ENCODE measurements at regions not wholly inside any gene's neighbourhood (a gene's known extent, or its start where the extent isn't known, plus 50 kb on each side); places are given as distances from the start of the nearest gene placed in this dataset.
A peak's percentile ranks its signal among the peaks of the same experiment; 100 is the strongest.

GRCh38 chr10:69716711-69717560 lies 84.8 kb upstream of the COL13A1 start:
- no peaks in the 10 kb centered on the region for H3K36me3 ChIP-seq (ENCODE audit: control insufficient read depth in 2 of 3, insufficient read depth in 3 of 3, low read length in 3 of 3)
- TF ChIP-seq CTCF (IDR thresholded peaks at IDR 0.05; ENCODE audit: borderline replicate concordance, extremely low read depth, insufficient read depth) = peak; percentile 71
- no peak overlapping the region for H3K9ac ChIP-seq (ENCODE audit: low read length in 3 of 3)
- no peak overlapping the region for H3K27ac ChIP-seq (ENCODE audit: low read depth in 2 of 2, low read length in 2 of 2)
- intact Hi-C loops (cut with DNase I) = no loop called here
- no peak for FAIRE-seq
- H3K4me3 ChIP-seq (ENCODE audit: low read length in 3 of 3) = no peak overlapping the region
- H3K4me1 ChIP-seq (ENCODE audit: control insufficient read depth in 2 of 3, insufficient read depth in 2 of 3, low read depth in 1 of 3, low read length in 3 of 3) = no peaks in the 10 kb centered on the region
- DNase-seq = peak in 4 of 5 donors; percentile 57 to 78 (median 70)
- H3K27me3 ChIP-seq (ENCODE audit: control insufficient read depth, insufficient read depth, low read length) = no peaks in the 10 kb centered on the region
- no peaks in the 10 kb centered on the region for H3K9me3 ChIP-seq (ENCODE audit: control insufficient read depth in 2 of 3, insufficient read depth in 1 of 3, low read length in 3 of 3)

- intact Hi-C loops (cut with DNase I) = no loop called here
- Histone ChIP-seq H3K4me1 (ENCODE audit: control insufficient read depth in 2 of 3, insufficient read depth in 2 of 3, low read depth in 1 of 3, low read length in 3 of 3) (no peaks in the 10 kb centered on the region), H3K4me3 (ENCODE audit: low read length in 3 of 3) (no peak overlapping the region), H3K27ac (ENCODE audit: low read depth in 2 of 2, low read length in 2 of 2) (no peak overlapping the region), H3K9ac (ENCODE audit: low read length in 3 of 3) (no peak overlapping the region), H3K36me3 (ENCODE audit: control insufficient read depth in 2 of 3, insufficient read depth in 3 of 3, low read length in 3 of 3) (no peaks in the 10 kb centered on the region), H3K9me3 (ENCODE audit: control insufficient read depth in 2 of 3, insufficient read depth in 1 of 3, low read length in 3 of 3) (no peaks in the 10 kb centered on the region), H3K27me3 (ENCODE audit: control insufficient read depth, insufficient read depth, low read length) (no peaks in the 10 kb centered on the region)
- FAIRE-seq (no peak), DNase-seq (no peak)
- no peak for TF ChIP-seq CTCF (IDR thresholded peaks at IDR 0.05; ENCODE audit: borderline replicate concordance, extremely low read depth, insufficient read depth)
Measured at GRCh38 chr10:69718951-69719350, 82.8 kb upstream of the COL13A1 start.

- DNase-seq (peak in 4 of 5 donors; percentile 77 to 84 (median 82)), FAIRE-seq (no peak)
- TF ChIP-seq CTCF (IDR thresholded peaks at IDR 0.05; ENCODE audit: borderline replicate concordance, extremely low read depth, insufficient read depth) = no peak
- Histone ChIP-seq H3K9ac (ENCODE audit: low read length in 3 of 3) (no peak overlapping the region), H3K4me1 (ENCODE audit: control insufficient read depth in 2 of 3, insufficient read depth in 2 of 3, low read depth in 1 of 3, low read length in 3 of 3) (no peaks in the 10 kb centered on the region), H3K27me3 (ENCODE audit: control insufficient read depth, insufficient read depth, low read length) (no peaks in the 10 kb centered on the region), H3K4me3 (ENCODE audit: low read length in 3 of 3) (no peak overlapping the region), H3K36me3 (ENCODE audit: control insufficient read depth in 2 of 3, insufficient read depth in 3 of 3, low read length in 3 of 3) (no peaks in the 10 kb centered on the region), H3K27ac (ENCODE audit: low read depth in 2 of 2, low read length in 2 of 2) (no peak overlapping the region), H3K9me3 (ENCODE audit: control insufficient read depth in 2 of 3, insufficient read depth in 1 of 3, low read length in 3 of 3) (no peaks in the 10 kb centered on the region)
- intact Hi-C loops (cut with DNase I) = no loop called here
Measured at GRCh38 chr10:69721690-69722310, 79.9 kb upstream of the COL13A1 start.
